GM18505 (cell line): ENCODE measurements at regions not wholly inside any gene's neighbourhood (a gene's known extent, or its start where the extent isn't known, plus 50 kb on each side); places are given as distances from the start of the nearest gene placed in this dataset.
"Not testable (repeated sequence)": the region's sequence is repeated elsewhere in the genome, so short reads cannot be mapped to it uniquely, and the experiment has no call there.

Source experiments
- ATAC-seq: cut with Tn5 transposase; IDR thresholded peaks from one replicate; pipeline ENCODE4 v1.9.1; 2021; ENCODE audit not compliant: unreplicated experiment
- POLR2A ChIP-seq: IDR thresholded peaks from 4 replicates; pipeline ENCODE4 v1.6.1; 2011; ENCODE audit warnings: borderline replicate concordance; ENCODE audit not compliant: insufficient read depth, insufficient read length; ENCODE audit errors: extremely low read depth

- no peak for TF ChIP-seq POLR2A
- ATAC-seq: no peak
Measured at GRCh38 chr3:153976891-153977554, 144.2 kb upstream of the ARHGEF26 start.

- ATAC-seq: no peak
- no peak for TF ChIP-seq POLR2A
Measured at GRCh38 chr3:153978006-153978405, 143.2 kb upstream of the ARHGEF26 start.

GRCh38 chr3:153979418-153980251, 141.6 kb upstream of the ARHGEF26 start:
- ATAC-seq: no peak
- TF ChIP-seq POLR2A: no peak

- TF ChIP-seq POLR2A: no peak
- ATAC-seq: no peak
Measured at GRCh38 chr3:153980252-153980590, 141.0 kb upstream of the ARHGEF26 start.

- not testable (repeated sequence) for ATAC-seq
Measured at GRCh38 chr3:153997364-153997763, 123.8 kb upstream of the ARHGEF26 start.

GRCh38 chr3:154003649-154004048, 117.5 kb upstream of the ARHGEF26 start:
- no peak for ATAC-seq
- no peak for TF ChIP-seq POLR2A

GRCh38 chr3:154011036-154011435, 110.2 kb upstream of the ARHGEF26 start:
- ATAC-seq: no peak
- TF ChIP-seq POLR2A: no peak

GRCh38 chr3:154013736-154014135, 107.5 kb upstream of the ARHGEF26 start:
- TF ChIP-seq POLR2A: no peak
- no peak for ATAC-seq

- ATAC-seq: no peak
- TF ChIP-seq POLR2A: no peak
Measured at GRCh38 chr3:154015307-154015706, 105.9 kb upstream of the ARHGEF26 start.

GRCh38 chr3:154018100-154018696, 103.0 kb upstream of the ARHGEF26 start:
- ATAC-seq: no peak

GRCh38 chr3:154022606-154023005, 98.6 kb upstream of the ARHGEF26 start:
- no peak for TF ChIP-seq POLR2A
- no peak for ATAC-seq

More at GRCh38 chr3:154018100-154018696, 103.0 kb upstream of the ARHGEF26 start:
- no peak for TF ChIP-seq POLR2A

- TF ChIP-seq POLR2A: no peak
- no peak for ATAC-seq
Measured at GRCh38 chr3:154023148-154023547, 98.0 kb upstream of the ARHGEF26 start.

- TF ChIP-seq POLR2A: no peak
- ATAC-seq: no peak
Measured at GRCh38 chr3:154025007-154025406, 96.2 kb upstream of the ARHGEF26 start.

GRCh38 chr3:154029926-154030325, 91.3 kb upstream of the ARHGEF26 start:
- no peak for ATAC-seq
- no peak for TF ChIP-seq POLR2A
